Dermis blood vessel endothelial cell (primary cell): ENCODE measurements at regions not wholly inside any gene's neighbourhood (a gene's known extent, or its start where the extent isn't known, plus 50 kb on each side); places are given as distances from the start of the nearest gene placed in this dataset.

ENCODE experiments used
- DNase-seq: peaks from one replicate; pipeline ENCODE4 v3.0.0; 2010

DNA sequence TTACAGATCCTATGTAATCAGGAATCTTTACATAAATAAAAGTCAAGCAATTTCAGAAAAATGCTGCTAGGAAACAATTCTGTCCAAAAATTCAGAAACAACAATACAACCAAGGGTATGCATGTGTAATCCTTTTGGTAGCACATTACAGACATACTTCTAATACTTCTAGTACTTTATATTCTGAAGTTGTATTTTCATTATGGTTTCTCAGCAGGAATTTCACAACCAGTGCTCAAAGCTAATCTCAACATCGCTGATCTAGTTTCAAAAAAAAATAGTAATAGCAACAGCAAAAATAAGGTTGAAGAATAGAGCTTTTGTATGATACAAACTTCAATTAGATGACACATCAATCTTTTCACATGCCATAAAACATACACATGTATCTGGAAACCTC lies 545.2 kb downstream of the LTN1 start:
- DNase-seq: no peak

DNA sequence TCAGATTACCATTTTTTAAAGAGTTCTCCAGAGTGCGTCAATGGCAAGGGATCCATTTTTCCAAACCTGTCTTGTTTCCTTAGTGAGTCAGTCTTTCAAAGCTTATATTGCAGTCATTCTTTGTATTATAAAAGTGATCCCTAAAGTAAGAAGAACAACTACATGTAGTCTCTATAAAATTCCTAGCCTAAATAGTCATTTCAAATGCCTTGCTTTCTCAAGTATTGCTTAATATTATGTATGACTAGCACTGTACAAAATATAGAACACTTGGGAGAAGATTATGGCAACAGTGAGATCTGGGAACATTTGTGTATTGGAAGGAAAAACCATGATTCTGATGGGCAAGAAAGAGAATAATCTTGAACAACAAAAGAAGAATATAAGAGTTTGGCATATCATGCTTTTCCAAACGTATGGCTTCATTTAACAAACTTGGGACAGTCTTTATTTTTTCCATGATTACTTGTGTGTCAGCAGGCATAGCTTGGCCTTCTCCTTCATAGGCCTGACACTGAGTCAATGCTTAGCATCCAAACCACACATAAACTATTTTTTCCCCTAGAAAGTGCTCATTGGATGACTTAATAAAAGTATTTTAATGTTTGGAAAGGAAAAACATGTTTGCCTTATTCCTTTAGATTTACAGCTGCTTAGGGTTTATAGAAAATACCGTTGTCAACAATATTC lies 547.4 kb downstream of the LTN1 start:
- DNase-seq: no peak

DNA sequence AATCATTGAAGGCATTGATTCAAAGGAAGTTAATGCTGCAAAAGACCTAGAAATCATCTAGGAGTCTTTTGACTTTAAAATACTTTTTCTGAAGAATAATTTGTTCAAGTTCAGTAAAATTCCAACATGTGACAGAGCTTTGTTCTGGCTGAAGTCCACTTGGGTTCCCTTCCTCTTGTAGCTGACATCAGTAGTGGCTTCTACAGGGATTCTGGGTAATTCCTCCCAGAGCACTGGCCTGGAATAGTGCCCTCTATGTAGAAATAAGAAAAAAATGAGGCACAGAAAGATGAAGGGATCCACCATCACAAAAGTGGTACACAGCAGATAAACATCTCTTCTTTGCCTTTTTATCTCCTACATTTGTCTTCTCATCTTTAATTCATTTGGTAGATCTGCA lies 548.1 kb downstream of the LTN1 start:
- DNase-seq: no peak

DNA sequence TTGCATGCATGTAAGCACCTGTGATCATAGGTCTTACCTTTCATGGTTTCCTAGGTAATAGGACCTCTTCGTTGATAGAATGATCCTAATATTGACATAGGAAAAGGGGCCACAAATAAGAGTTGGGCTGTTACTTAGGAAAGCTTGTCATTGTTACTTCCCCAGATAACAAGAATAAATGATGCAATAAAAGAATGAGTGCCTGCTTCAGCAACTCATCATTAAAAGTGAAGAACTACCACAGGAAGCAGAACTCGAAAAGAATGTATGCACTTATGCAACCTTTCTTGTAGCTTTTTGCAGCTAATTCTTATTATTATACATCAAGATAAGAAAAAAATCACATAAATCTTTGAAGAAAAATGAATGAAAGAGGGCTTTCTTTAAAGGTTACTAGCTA lies 548.6 kb downstream of the LTN1 start:
- DNase-seq: no peak

DNA sequence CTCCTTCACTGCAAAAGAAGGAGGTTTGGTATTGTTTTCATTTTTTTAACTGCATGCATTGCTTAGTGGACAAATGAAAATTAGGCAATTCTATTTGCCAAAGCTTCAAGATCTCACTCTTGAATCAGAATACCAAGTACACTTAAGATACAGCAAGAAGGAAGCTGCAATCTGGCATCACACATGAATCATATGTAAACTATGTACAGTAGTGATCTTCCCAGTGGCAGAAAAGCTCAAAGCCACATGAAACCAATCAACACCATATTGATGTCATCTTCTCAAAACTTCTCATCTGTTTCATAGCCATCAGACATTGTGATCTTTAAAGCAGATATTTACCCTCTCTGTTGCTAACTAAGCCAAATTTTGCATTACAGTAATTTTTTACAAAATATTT lies 550.1 kb downstream of the LTN1 start:
- DNase-seq: peak; percentile 1

DNA sequence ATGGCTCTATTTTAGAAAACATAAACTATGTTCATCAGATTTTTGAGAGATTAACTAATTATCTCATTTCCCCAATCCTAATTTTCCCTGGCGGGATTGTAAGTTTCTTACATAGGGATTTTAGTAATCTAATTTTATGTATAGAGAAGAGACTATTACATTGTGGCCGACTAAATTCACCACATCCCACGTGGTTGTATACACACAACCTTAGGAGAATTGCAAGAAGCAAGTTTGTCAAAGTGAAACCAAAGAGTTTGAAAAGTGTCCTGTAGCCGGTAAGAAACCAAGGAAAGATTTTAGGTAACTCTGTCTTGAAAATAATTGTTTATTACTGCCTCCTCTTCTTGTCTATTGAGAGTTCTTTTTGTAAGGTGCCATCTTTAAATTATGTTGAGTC lies 550.6 kb downstream of the LTN1 start:
- no peak for DNase-seq

DNA sequence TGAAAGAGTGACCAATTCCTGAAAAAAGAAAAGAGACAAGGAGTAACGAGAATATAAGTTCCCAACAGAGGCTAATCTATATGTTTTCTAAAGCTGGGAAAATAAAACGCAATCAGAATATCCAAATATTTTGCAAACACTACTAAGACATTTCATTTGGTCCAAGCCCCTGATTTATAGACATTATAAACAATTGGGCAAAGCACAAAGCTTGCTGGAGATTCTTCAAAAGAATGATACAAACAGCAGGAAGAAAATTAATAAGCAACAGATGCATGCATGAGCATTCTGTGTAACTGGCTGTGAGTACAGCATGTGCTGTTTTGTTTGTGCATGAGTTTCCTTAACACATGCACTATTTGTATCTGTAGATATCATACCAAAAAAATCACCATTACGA lies 552.9 kb downstream of the LTN1 start:
- DNase-seq: no peak

DNA sequence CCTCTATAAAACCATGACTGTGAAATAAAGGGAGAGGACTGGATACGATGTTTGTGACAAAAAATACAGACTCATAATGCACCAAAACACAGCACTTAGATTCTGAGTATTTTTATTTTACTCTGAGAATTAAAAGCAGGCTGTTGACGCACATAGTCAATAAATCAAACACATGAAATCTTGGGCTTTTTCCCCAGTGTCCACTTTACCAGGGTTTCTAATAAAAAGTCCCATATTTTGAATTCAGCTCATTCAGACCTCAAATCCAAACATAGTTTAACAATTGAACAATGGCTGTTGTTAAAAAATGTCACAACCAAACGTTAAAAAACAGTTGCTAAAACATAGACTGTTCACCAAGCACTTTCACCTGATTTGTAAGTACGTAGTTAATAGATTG lies 553.4 kb downstream of the LTN1 start:
- no peak for DNase-seq

DNA sequence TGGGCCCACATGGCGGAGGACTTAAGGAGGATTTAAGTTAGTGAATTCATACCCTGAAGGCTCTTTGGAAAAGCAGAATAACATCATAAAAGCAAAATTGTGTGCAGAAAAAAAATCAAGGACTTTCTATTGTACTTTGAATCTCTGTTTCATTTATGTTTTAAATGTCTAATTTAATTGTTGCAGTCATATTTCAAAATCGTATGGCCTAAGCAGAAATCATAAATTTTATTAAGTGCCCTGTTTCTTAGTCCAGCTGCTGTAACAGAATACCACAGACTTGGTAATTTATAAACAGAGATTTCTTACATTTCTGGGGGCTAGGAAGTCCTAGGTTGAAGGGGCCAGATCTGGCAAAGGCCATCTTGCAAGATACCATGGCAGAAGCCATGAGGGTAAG lies 555.6 kb downstream of the LTN1 start:
- no peak for DNase-seq

DNA sequence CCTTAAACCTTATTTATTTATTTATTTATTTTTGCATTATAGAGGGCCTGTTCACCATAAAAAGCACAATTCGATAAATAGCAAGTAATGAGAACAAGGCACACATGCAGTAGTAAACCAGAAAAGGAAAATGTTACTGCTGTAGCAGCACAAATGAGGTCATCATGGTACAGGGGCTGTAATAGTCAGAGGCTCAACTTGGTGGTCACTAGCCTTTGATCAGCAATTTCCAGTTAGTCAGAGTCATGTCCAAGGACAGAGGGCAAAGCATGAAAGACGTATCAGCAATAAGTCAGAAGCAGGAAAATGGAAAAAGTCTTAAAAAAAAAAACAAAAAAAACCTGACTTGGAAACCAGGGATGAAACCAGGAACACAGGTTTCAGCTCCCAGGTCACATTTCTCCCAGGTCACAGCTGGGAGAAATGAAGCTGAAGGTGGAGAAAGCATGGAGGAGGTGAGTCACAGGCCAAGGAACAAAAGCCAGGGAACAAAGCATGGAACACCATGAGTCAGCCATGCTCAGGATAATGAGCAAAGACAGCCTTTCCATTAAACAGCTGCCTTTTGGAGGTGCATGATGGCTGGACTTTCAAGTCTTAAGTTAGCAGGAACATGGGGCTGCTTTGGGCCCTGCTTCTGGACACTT lies 556.3 kb downstream of the LTN1 start:
- DNase-seq: peak; percentile 78

DNA sequence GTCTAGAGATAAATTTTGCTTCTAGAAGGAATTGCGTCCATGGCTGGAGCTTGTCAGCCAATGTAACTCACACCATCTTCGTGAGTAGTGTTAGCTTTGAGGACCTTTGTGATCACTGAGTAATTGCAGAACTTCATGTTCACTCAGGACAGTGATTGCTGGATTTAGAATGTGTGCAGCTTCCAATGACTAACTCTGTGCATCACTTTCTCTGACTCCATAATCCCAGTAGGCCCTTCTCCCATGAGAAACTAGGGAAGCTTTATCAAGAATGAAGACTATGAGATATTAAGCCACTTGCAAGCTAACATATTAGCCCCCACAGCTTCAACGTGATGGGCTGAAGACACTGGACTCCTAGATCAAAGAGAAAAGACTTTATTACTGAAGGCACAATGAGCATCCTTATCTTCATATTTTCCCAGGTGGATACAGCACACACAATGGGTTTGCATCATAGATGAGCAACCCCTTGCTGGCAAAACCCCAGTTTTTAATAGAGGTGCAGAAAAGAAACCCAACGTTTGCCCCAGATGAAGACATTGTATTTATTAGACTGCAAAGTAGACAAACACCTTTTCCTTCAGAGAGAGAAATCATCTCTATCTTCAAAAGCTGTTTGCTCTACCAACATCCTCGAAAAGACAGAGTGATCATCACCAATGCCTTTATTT lies 561.0 kb downstream of the LTN1 start:
- DNase-seq: no peak

DNA sequence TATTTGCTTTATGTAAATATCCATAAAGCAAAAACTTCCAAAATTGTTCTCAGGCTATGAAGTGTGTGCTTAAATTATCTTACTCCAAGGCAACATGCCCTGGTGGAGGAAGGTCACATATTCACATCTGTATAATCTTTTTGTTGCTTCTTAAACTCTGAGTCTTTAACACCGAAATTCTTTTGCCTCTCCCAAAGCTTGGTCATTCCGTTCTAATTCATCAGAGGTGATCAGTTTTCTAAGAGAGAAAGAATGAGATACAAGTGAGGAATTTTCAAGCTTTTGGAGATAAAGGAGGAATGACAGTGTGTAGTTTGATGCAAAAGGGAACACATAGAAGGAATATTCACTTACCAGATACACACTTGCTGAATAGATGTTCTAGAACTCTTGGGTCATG lies 561.7 kb downstream of the LTN1 start:
- DNase-seq: no peak

DNA sequence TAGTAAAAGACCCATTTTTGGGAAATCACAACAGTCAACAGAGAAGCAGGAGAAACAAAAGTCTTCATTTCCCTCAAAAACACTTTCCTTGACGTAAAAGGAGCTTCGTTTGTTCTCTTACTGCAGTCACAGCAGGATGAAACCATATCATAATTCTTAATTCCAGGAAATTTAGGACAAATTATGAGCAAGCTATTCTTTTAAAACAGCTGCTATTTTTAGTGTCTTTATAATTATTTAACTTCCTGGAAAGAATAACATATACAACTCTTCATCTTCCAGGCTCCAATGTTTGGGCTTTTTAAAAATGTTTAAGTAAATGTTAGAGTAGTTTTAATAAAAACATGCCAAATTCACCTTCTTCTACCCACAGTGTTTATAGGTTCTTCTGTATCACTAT lies 563.5 kb downstream of the LTN1 start:
- no peak for DNase-seq

DNA sequence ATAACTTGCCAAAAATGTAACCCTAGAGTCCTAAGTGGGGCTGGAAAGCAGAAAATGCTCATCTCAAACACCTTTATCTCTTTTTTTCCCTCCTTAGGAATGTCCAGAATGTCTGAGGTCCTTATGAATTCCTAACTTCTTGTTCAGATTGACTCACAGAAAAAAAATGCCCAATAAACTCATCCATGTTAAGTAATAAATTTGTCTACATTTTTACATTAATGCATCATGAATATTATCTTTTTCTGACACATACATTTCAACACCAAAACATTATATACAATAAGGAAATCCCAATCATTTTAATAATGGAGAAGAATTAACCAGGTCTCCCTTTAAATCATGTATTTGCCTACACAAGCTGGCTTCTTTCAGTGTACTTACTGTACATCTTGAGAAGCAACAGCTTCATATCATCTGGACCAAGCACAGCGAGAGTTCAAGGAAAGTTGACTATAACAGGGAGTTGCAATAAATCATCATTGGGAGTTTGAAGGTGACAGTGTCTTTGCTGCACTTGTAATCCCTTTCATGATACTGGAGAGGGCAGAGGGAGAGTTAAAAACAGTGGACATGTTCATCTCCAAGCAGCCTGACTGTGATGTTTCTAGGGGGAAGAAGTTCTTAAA lies 565.2 kb downstream of the LTN1 start:
- DNase-seq: no peak

DNA sequence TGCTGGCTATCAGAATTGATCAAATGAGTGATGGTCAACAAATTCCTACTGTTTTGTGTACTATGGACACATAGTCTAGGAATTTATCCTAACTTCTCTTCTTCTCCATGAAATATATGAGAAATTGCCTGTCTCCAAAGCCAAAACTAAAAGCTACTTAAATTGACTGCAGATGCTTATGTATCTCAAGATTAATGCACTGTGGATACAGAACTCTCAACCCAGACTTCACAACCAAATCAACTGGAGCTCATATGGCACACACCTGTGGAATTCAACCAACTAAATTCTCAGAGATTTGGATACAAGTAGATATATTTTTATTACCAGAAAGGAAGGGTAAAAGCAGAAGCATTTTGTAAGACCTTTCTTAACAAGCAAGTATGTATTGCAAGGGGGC lies 566.1 kb downstream of the LTN1 start:
- no peak for DNase-seq

DNA sequence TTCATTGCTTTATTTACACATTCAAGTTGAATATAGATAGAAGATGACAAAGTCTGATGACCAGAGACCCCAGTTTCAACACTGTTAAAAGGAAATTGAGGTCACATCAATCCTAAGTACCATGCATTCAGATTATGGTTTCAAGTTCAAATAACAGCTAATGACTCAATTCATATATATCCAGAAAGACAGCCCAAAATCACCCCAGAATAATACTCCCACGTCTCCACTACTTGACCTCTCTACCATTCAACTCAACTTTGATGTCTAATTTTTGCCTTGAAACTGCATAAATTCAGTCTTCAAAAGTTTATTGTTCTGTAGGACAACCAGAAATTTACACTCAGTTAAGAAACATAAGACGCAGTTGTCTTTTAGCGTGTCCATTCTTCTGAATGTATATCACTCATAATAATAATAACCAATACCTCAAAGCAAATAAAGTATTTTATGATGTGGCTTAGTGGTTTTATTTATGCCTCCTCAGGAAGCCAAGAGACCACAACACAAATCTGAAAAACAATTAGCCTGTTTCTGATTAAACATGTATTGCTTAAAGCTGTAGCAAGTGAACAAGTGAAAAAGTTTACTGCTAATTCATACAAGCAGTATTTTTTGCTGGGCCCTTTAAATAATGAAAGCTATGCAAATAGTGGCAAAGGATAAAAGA lies 569.0 kb downstream of the LTN1 start:
- DNase-seq: no peak

DNA sequence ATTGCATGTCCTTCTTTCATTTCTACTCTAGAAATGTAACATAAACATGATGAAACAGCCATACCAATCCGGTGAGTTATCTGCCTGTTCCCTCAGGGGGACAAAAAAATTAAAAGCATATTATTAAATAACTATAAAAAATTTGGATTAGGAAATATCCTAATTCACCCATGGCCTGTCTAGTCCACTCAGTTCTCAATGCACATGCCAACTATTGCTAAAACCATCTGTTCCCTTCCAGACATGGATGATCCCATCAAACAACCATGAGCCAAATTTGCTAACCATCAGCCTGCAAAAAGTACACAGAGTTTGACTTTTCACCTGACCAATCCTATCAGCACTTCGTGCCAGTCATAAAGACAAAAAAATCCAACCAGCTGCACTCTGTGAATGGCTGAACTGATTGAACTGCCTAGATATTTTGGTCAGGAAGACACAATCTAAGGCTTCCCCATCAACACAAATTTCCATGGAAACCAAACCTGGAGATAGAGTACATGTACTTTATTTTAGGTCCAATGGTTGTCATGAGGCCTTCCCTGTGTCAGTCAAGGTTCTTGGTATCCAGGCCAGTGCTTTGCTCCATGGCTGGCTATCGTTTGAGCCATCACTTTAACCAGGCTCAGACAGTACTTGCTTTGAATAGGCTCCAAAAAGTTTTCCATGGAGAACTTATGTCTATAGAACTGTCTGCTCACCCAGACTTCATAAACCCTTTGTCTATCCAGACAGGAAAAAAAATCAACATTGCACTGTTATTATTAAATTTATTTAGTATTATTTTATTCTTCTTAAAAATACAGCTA lies 570.8 kb downstream of the LTN1 start:
- DNase-seq: no peak

DNA sequence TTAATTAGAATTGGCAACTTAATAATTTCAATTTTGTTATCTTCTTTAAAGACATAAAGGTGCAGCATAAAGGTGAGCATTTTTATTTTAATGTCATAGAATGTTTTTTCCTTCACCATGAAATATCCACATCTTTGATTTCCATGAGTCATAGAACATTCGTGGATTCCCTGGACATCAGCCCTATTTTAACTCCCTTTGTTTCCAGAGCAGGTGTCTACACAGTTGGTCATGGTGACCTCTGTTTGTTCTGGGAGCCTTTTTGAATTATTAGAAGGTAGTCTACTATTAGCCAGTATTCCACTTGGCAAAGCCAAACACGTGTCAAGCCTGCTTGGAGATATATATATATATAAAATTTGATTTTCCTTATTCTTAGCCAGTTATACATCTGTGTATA lies 572.9 kb downstream of the LTN1 start:
- DNase-seq: peak; percentile 25

DNA sequence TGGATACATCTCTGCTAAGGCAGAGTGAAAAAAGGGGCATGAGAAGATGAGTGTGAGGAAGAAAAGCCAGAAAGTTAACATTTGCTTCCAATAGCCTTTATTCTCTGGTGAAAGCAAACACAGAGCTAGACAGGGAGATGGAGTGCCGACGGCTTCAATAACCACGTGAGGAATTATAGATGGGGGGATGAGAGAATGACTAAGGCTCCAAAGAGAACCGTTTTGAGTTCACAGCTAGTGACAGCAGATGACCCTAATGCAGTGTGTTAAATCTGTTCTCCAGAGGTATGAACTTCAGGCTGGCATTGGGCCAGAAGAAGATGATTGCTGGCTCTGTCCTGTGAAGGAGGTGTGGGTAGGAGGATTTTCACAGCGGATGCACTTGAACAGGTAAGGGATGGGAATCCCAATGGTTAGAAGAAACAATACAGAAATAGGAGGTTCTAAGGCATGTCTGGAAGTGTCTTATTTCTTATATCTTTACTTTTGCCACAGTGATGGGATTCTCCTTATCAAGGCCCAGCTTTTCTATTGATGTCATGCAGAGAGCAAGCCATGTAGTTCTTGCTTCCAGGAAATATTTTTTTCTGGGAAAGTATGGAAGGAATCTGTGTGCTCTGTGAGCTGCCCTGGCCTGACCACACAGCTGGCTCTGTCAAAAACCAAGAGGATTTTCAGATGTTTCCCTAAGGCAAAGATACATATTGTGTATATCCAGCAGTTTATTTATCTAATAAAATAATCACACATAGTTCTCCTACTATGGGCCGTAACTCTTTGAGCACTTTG lies 573.8 kb downstream of the LTN1 start:
- no peak for DNase-seq

DNA sequence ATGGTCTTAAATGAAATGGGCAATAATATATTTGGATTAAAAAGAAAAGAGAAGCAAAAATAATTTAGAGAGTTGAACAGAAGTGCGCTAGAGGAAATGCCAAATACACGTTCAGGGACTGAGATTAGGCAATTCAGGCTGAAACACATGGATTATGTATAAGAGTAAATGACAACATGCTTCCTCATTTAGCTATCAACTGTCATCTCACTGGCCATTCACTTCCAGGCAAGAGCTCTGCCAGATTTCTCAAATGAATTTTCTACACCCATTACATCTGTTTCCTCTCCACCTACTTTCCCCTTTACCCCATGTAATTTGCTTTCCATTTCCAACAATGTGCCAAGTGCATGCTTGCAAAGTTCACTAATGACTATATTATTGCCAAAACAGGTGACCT lies 582.4 kb downstream of the LTN1 start:
- DNase-seq: peak; percentile 16

DNA sequence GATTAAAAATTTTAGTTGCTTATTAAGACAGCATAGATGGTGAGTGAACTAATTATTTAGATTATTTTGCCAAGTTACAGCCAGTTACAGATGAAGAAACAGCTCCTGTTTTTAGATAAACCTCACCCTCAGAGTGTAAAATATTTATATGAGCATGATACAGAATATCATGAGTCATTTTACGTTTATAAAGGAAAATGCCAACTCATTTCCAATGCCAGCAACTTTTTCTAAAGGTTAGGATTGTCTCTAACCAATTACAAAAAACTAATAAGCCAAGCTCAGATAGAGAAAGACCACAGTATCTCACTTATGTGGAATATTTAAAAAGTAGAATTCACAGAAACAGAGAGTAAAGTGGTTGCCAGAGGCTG lies 590.1 kb downstream of the LTN1 start:
- DNase-seq: no peak

DNA sequence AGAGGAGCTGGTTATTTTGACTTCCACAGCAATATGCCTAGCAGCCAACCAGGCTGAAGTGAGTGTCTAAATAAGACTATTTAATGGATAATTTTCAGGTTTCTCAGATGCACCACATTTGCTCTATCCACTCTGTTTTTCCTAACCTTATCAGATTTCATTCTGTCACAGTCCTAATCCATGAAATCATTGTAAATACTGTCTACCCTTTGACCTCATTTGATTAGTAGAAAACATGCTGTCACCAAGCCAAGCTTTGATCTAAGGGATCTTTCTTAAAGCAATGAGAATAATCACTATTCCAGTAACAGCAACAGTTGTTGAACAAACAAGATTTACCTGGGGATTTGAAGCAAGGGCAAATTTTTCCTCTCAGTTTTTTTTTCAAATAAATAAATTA lies 595.6 kb downstream of the LTN1 start:
- DNase-seq: no peak
